HCT116 (cell line): ENCODE measurements at regions not wholly inside any gene's neighbourhood (a gene's known extent, or its start where the extent isn't known, plus 50 kb on each side); places are given as distances from the start of the nearest gene placed in this dataset.

ENCODE experiments used
- ATAC-seq: fragments of 200-7000 bp; cut with Tn5 transposase; 2 replicates; pipeline ENCODE4 v1.9.1; 2020; ENCODE audit warnings: mild to moderate bottlenecking, moderate library complexity
- BruUV-seq: library from RNA; stranded (reverse); fragments of 400-500 nt; replicated peaks from 2 replicates; lab custom pipeline; 2021; lab: Mats Ljungman, UMichigan
- CTCF ChIA-PET: fragments of 300-600 bp; sonication (Branson Sonifier 250); formaldehyde crosslinking; loops from one replicate; lab custom pipeline; 2021; ENCODE audit warnings: antibody characterized with exemption; lab: Charles Lee
- POLR2A ChIA-PET: fragments of 300-600, 350-600 bp; sonication (Branson Sonifier 250); formaldehyde crosslinking; loops from one replicate; lab custom pipeline; 2021; ENCODE audit warnings: antibody characterized with exemption; lab: Charles Lee
- RAD21 ChIA-PET, 2 experiments: fragments of 300-600 bp; sonication (Branson Sonifier 250); formaldehyde crosslinking; loops; one replicate each; lab custom pipeline; 2023; ENCODE audit warnings: low total read pairs in 2 of 2; ENCODE audit not compliant: uncharacterized antibody in 2 of 2, unreplicated experiment in 2 of 2, low non-redundant PET in 1 of 2; lab: Charles Lee
- DNase-seq: peaks from one replicate; pipeline ENCODE4 v3.0.0-alpha.2; 2010; ENCODE audit warnings: low read depth, low spot score
- H2AFZ ChIP-seq: fragments of 200-600 bp; shearing (Covaris generic), sonication (generic); 2 replicates; pipeline ENCODE4 v1.6.1; 2017; ENCODE audit warnings: low read depth, mixed run types, mixed read lengths, antibody characterized with exemption, low read length; ENCODE audit not compliant: poor library complexity, severe bottlenecking
- H3K27ac ChIP-seq: 2 replicates; pipeline ENCODE4 v1.5.1; 2012; ENCODE audit warnings: low read depth, low read length
- H3K27me3 ChIP-seq: fragments of 200-600 bp; sonication (generic); 2 replicates; pipeline ENCODE4 v1.6.1; 2016; ENCODE audit warnings: mixed run types, low read length, mixed read lengths; ENCODE audit not compliant: insufficient read depth
- H3K36me3 ChIP-seq, 2 experiments: fragments of 200-500 bp in 1 of 2; fragments of 200-600 bp in 1 of 2; sonication (Bioruptor generic) in 1 of 2; sonication (generic) in 1 of 2; 2 replicates each; pipeline versions ENCODE4 v1.5.1 to v1.6.1; 2014 to 2016; ENCODE audit warnings: low read length in 2 of 2, inconsistent platforms in 1 of 2, mixed read lengths in 1 of 2, mixed run types in 1 of 2; ENCODE audit not compliant: insufficient read depth in 2 of 2, control insufficient read depth in 1 of 2
- H3K4me1 ChIP-seq, 2 experiments: fragments of 200-600 bp in 1 of 2; sonication (generic) in 1 of 2; 2 replicates each; pipeline versions ENCODE4 v1.5.1 to v1.6.1; 2012 to 2017; ENCODE audit warnings: low read length in 2 of 2, inconsistent platforms in 1 of 2, mild to moderate bottlenecking in 1 of 2, mixed read lengths in 1 of 2, mixed run types in 1 of 2, moderate library complexity in 1 of 2; ENCODE audit not compliant: insufficient read depth in 2 of 2, control insufficient read depth in 1 of 2
- H3K4me2 ChIP-seq: fragments of 200-600 bp; sonication (generic); 2 replicates; pipeline ENCODE4 v1.6.1; 2017; ENCODE audit warnings: mixed run types, low read length, mixed read lengths
- H3K4me3 ChIP-seq, 2 experiments: fragments of 200-600 bp in 1 of 2; sonication (generic) in 1 of 2; replicated peaks in 1 of 2; 2 replicates each; pipeline ENCODE4 v1.5.1; 2011 to 2016; ENCODE audit warnings: low read length in 2 of 2, control low read depth in 1 of 2, low read depth in 1 of 2, mild to moderate bottlenecking in 1 of 2, mixed read lengths in 1 of 2, mixed run types in 1 of 2
- H3K79me2 ChIP-seq: fragments of 200-600 bp; sonication (generic); 2 replicates; pipeline ENCODE4 v1.6.1; 2017; ENCODE audit warnings: mild to moderate bottlenecking, mixed run types, low read length, moderate library complexity, mixed read lengths; ENCODE audit not compliant: insufficient read depth
- H3K9ac ChIP-seq: fragments of 200-600 bp; sonication (generic); 2 replicates; pipeline ENCODE4 v1.6.1; 2016; ENCODE audit warnings: low read length, mixed read lengths
- H3K9me2 ChIP-seq: fragments of 200-600 bp; sonication (generic), shearing (Covaris generic); 2 replicates; pipeline ENCODE4 v1.6.1; 2017; ENCODE audit warnings: mixed run types, mild to moderate bottlenecking, moderate library complexity; ENCODE audit not compliant: insufficient read depth
- H3K9me3 ChIP-seq, 2 experiments: fragments of 200-500 bp in 1 of 2; fragments of 200-600 bp in 1 of 2; sonication (Bioruptor generic) in 1 of 2; sonication (generic) in 1 of 2; 2 replicates each; pipeline ENCODE4 v1.6.1; 2014 to 2017; ENCODE audit warnings: low read length in 2 of 2, mixed read lengths in 2 of 2, inconsistent platforms in 1 of 2, low read depth in 1 of 2, mild to moderate bottlenecking in 1 of 2, mixed run types in 1 of 2, moderate library complexity in 1 of 2; ENCODE audit not compliant: control insufficient read depth in 1 of 2, insufficient read depth in 1 of 2
- H4K20me1 ChIP-seq: fragments of 200-600 bp; sonication (generic), shearing (Covaris generic); 2 replicates; pipeline ENCODE4 v1.6.1; 2017; ENCODE audit warnings: mixed run types, mild to moderate bottlenecking, moderate library complexity; ENCODE audit not compliant: insufficient read depth
- ATF3 ChIP-seq: IDR thresholded peaks from 2 replicates; pipeline ENCODE4 v1.6.1; 2012
- CBX3 ChIP-seq: IDR thresholded peaks from 2 replicates; pipeline ENCODE4 v1.6.1; 2012; ENCODE audit warnings: low read depth
- CEBPB ChIP-seq: IDR thresholded peaks from 2 replicates; pipeline ENCODE4 v1.6.1; 2012; ENCODE audit warnings: low read depth
- EGR1 ChIP-seq: IDR thresholded peaks from 2 replicates; pipeline ENCODE4 v1.6.1; 2012; ENCODE audit warnings: low read depth
- ELF1 ChIP-seq: IDR thresholded peaks from 2 replicates; pipeline ENCODE4 v1.6.1; 2012; ENCODE audit warnings: low read depth, borderline replicate concordance
- EZH2phosphoT487 ChIP-seq: fragments of 200-600 bp; IDR thresholded peaks from 2 replicates; pipeline ENCODE4 v1.6.1; 2018; ENCODE audit warnings: antibody characterized with exemption, borderline replicate concordance
- MAX ChIP-seq: IDR thresholded peaks from 2 replicates; pipeline ENCODE4 v1.6.1; 2012
- POLR2A ChIP-seq: IDR thresholded peaks from 2 replicates; pipeline ENCODE4 v1.7.0; 2011; ENCODE audit warnings: borderline replicate concordance; ENCODE audit not compliant: insufficient read depth, insufficient read length; ENCODE audit errors: extremely low read depth
- POLR2AphosphoS5 ChIP-seq: IDR thresholded peaks from 2 replicates; pipeline ENCODE4 v1.6.1; 2011; ENCODE audit warnings: mild to moderate bottlenecking, low read depth, low read length, moderate library complexity
- RAD21 ChIP-seq: IDR thresholded peaks from 2 replicates; pipeline ENCODE4 v1.6.1; 2012; ENCODE audit warnings: low read depth, mild to moderate bottlenecking
- SRF ChIP-seq: IDR thresholded peaks from 2 replicates; pipeline ENCODE4 v1.6.1; 2012; ENCODE audit warnings: low read depth
- TCF7L2 ChIP-seq: IDR thresholded peaks from 2 replicates; pipeline ENCODE4 v1.7.0; 2011; ENCODE audit warnings: borderline replicate concordance, inconsistent platforms; ENCODE audit not compliant: insufficient read depth, insufficient read length; ENCODE audit errors: extremely low read depth
- YY1 ChIP-seq: IDR thresholded peaks from 2 replicates; pipeline ENCODE4 v1.6.1; 2011; ENCODE audit warnings: low read length, low read depth, moderate library complexity, mild to moderate bottlenecking; ENCODE audit not compliant: insufficient replicate concordance; ENCODE audit errors: extremely low read depth
- ZBTB33 ChIP-seq: IDR thresholded peaks from 2 replicates; pipeline ENCODE4 v1.6.1; 2011; ENCODE audit warnings: mild to moderate bottlenecking, low read length, moderate library complexity; ENCODE audit not compliant: insufficient replicate concordance; ENCODE audit errors: extremely low read depth
- ZFX ChIP-seq: fragments of 450-650 bp; IDR thresholded peaks from 2 replicates; pipeline ENCODE4 v1.6.1; 2017
- intact Hi-C: fragments of 100-400 bp; cut with micrococcal nuclease; formaldehyde crosslinking; loops from 2 replicates; pipeline ENCODE4 v1.10.0; 2022

DNA sequence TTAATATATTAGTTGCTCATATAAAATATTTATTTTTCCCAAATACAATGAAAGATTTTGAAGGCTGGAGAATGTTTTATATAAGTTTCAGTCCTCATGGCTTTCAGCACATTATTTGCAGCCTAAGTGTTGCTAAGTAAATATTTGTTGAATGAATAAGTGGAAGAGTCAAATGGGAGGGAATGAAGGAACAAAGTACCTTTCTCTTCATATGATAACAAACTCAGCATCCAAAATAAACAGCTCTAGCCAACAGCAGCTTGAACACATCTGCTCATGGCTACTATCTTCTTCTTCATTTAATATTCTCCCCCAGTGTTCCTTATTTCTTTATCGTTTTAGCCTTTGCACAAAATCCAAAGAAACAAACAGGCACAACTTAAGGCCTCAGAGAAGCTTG, 385.2 kb upstream of the PIK3C3 start:
- intact Hi-C loops = no loop called here
- no peaks in the 10 kb centered on the region for H3K79me2 ChIP-seq
- TF ChIP-seq RAD21 (no peak), EZH2phosphoT487 (no peak), CEBPB (no peak), ELF1 (no peak), ATF3 (no peak), SRF (no peak), YY1 (no peak), ZBTB33 (no peak), MAX (no peak), EGR1 (no peak), CBX3 (no peak), POLR2A (no peak), TCF7L2 (no peak), ZFX (no peak), POLR2AphosphoS5 (no peak)
- ATAC-seq (no peak), DNase-seq (no peak)
- no peak overlapping the region for H3K4me2 ChIP-seq
- CTCF ChIA-PET = no interaction called here
- H3K36me3 ChIP-seq = no peaks in the 10 kb centered on the region
- H3K9me3 ChIP-seq = peaks cover 14 to 24% of the 10 kb centered on the region in 2 experiments; a peak in 2 of 4 replicates
- no peak overlapping the region for H3K9ac ChIP-seq
- H3K9me2 ChIP-seq = no peaks in the 10 kb centered on the region
- no TSS peak for BruUV-seq
- H3K27ac ChIP-seq = no peak overlapping the region
- H2AFZ ChIP-seq = no peak overlapping the region
- no peaks in the 10 kb centered on the region for H3K27me3 ChIP-seq
- no peaks in the 10 kb centered on the region for H4K20me1 ChIP-seq
- H3K4me1 ChIP-seq = no peaks in the 10 kb centered on the region
- no peak overlapping the region for H3K4me3 ChIP-seq
- POLR2A ChIA-PET = no interaction called here
- RAD21 ChIA-PET = no interaction called here
